GM18907 (cell line): ENCODE measurements at regions not wholly inside any gene's neighbourhood (a gene's known extent, or its start where the extent isn't known, plus 50 kb on each side); places are given as distances from the start of the nearest gene placed in this dataset.
"Not testable (repeated sequence)": the region's sequence is repeated elsewhere in the genome, so short reads cannot be mapped to it uniquely, and the experiment has no call there.

Source experiments
- ATAC-seq: cut with Tn5 transposase; IDR thresholded peaks from one replicate; pipeline ENCODE4 v1.9.1; 2021; ENCODE audit warnings: mild to moderate bottlenecking, moderate library complexity; ENCODE audit not compliant: unreplicated experiment

DNA sequence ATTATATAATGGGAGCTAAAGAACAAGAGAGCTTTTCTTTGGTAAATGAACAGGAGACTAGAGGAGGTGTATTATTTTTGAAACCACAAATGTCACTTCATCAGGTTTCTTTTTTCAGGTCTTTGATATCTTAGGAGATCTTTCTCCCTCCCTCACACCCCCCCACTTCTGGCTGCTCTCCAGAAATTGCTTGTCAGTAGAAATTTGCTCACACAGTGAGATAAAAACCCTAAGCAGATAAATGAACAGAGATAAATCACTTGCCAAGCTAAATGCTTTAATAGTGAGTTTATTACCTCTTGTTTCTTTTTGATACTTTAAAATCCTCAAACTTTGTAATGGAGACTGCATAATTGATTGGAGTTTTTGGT, 421.2 kb upstream of the TENM3 start:
- ATAC-seq = no peak

DNA sequence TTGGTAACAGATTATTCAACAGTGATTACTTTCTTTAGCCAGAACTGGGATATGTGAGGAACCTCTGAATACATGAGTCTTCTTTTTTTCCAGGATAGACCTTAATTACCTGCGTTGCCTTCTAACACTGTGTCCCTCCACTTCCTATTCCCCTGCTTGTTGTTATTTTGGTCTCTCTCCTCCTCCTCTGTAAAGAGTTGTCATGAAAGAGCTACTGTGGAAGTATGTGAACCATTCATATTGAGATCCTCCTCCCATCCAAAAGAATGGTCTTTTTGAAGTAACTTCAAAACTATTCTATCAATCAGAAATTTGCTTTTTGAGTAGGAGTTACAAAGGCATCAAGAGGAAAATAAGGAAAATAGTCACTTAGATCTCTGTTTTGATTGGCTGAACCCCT, 420.0 kb upstream of the TENM3 start:
- ATAC-seq = no peak

DNA sequence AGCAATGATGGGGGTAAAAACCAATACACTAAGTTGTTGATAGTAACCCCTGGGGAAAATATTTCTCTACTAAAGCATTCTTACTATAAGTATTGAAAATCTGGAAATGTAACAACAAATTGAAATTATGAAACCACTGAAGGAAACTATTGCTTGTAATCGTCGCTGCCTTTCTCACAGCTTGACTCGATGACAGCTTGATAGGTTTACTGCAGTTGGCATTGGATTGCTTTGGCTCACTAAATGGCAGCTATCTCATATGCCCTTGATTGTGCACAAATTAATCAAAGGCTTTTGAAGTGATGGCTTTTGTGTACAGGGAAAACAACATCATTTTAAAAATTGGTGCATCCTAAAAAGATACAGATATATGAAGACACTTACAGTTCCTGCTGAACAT, 419.6 kb upstream of the TENM3 start:
- ATAC-seq = no peak

DNA sequence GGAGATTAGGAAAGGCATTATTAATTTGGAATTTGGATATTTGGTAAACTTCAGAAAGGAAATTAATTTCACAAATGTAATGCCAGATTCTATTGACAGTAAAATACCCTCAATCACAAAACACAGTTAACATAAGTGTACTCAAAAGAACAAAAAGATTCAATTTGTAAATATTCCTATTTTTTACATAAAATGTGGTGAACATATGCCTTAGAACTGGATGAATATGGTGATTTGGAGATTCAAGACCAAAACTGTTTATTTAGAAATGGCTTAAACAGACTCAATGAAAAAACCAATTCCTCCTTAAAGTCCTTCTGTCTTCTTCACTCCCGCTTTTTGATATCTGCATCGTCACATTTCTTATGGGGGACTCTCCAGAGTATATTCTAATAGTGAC, 417.6 kb upstream of the TENM3 start:
- no peak for ATAC-seq

DNA sequence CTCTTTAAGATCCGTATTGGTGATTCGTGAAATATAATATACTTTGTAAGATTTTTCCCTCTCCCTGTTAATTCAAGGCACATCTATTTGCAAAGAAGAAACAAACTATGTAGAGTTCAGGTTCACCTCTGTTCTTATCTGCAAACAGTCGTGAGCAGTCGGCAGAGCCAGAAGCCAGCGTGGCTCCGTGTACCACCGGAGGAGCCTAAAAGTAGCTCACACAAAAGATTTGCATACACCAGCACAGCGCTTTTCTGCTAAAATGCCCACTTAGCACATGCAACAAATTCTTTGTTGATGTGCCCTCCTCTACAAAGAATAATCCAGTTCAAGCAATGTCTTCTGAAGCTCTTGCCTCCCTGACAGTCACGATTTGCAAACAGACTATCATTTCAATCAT, 416.0 kb upstream of the TENM3 start:
- no peak for ATAC-seq

DNA sequence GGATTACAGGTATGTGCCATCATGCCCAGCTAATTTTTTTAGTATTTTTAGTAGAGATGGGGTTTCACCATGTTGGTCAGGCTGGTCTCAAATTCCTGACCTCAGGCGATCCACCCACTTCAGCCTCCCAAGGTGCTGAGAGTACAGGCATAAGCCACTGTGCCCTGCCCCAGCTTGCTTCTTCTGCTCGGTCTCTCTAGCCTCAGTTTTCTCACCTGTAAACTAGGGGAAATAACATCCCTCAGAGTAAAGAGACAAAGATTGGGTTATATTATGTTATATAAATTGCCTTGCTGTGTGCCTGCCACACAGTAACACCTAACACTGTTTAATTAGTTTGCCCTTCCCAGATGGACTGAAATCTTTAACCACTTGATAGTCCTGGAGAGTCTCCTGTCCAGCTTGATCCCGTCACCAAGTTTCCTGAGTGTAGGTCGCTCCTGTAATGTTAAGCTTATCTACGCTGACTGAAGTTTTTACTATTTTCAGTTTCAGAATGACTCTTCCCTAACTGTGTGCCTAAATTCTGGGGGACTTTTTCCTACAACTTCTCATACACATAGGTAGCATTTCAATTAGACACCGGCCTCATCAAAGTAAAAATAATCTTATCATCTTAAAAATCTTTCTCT, 412.7 kb upstream of the TENM3 start:
- ATAC-seq = peak; percentile 67

DNA sequence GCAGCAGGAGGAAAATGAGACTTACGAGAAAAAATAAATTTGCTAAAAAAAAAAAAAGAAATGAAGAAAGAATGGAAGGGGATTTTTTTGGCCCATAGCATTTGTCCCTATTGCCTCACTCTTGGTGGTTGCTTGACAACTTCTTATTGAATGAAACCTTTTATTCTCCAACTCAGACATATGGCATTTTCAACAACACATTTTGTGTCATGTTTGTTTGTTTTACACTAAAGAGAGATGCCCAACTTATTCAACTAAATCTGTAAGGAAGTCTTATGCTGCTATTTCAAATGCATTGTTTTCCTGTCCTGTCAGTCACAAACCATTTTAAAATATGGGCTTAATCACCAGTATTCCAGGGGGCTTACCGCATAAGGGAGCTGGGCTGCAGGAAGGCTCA, 409.1 kb upstream of the TENM3 start:
- ATAC-seq = no peak

DNA sequence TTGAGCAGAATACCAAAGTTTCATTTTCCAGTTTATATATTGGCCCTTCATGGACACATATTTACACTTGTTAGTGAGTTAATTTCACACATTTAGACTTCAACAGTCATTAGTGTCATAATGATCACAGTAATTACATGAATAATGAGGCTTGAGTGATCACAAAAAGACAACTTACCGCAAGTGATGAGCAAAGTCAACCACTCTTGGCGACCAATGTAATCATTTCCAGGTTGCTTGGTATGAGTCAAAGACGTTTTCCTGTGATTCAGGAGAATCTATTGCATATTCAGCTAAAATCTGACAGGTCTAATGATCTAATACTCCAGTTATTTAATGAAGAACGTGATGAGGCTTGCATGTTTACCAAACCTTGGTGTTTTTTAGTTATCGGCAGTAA, 407.9 kb upstream of the TENM3 start:
- ATAC-seq = no peak

DNA sequence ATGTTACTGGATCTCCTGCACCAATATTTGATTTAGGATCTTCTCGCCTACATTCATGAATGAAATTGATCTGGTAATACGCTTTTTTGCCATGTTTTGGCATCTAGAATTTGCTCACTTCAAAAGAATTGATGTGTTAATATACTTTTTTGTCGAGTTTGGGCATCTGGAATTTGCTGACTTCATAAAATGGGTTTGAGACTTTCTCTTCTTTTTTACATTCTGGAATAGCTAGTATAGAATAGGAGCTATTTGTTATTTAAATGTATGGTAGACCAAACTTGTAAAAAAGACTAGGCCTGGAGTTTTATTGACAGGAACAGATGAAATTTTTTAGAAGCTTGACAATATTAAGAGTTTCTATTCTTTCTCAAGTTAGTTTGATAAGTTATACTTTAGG, 404.9 kb upstream of the TENM3 start:
- ATAC-seq = no peak

DNA sequence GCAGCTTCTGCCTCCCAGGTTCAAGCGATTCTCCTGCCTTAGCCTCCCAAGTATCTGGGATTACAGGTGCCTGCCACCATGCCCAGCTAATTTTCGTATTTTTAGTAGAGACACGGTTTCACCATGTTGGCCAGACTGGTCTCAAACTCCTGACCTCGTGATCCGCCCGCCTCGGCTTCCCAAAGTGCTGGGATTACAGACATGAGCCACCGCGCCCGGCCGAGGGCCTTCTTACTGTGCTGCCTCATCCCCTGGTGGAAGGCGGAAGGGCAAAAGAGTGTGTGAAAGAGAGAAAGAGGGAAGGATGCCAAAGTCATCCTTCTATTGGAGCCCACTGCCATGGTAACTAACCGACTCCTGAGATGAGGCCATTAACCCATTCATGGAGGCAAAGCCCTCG, 399.4 kb upstream of the TENM3 start:
- not testable (repeated sequence) for ATAC-seq

DNA sequence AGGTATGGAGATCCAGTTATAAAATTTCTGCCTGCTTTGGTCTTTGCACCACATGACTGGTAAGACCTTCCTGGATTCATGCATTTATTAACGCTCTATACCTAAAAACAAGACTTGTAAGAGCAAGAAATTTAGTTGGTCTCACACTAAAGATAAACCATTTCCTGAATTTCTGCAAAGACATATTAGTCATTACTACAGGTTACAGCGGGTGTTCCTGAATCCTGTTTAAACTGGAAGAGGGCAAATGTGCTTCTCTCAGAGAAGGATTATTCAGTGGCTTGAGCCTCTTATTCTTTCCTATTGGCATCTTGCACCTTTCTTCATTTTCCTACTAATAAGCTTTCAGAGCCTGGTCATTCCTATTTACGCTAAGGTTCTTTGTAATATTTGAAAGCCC, 397.6 kb upstream of the TENM3 start:
- ATAC-seq = no peak

DNA sequence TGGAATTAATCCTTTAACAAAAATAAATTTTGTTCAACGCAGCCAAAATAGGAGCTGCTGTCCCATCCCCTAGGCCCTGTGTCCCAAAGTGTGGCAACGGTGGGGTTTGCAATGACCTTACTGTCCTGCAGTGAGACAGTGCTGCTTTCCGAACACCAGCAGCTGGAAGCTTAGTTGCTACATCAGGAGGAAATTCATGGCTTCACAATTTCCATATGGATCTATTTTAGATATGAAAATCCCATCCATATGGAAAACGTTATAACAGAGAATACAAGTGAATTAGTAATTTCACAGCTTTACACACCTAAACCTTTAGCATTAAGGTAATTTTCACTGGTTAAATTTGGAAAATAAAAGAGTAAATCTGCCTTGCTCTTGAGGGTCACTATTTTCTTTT, 396.3 kb upstream of the TENM3 start:
- no peak for ATAC-seq

DNA sequence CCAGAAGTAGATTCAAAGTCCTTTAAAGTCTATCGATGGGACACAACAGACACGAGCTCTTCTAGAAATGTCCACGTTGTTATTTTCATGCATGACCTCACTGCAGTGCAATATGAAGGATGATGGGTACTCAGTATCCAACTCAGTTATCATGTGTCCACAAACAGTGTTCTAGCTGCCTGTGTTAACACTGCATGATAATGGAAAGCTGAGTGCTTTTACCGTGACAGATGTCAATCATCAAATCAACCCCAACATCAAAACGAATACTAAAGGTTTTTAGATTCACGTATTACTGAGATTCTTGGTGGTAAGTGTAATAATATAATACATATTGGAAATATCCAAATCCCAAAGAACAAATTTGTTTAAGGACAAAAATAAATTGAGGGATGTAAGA, 394.8 kb upstream of the TENM3 start:
- no peak for ATAC-seq

DNA sequence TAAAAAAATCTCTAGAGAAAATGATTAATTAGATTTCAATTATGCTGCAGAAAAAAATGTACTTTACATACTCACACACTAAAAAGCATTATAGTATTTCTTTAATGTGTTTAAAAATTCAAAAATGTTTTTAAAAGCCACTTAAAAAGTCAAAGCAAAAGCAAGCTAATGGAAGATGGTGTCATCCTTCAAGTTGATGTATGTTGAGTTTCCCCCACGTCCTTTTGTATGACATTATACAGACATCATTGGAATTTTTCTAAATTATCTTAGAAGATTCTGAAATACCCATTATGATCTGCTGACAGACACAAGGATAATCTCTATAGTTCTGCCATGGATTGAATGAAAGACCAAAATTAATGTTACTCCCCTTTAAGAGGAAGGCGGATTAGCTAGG, 393.7 kb upstream of the TENM3 start:
- ATAC-seq = no peak

DNA sequence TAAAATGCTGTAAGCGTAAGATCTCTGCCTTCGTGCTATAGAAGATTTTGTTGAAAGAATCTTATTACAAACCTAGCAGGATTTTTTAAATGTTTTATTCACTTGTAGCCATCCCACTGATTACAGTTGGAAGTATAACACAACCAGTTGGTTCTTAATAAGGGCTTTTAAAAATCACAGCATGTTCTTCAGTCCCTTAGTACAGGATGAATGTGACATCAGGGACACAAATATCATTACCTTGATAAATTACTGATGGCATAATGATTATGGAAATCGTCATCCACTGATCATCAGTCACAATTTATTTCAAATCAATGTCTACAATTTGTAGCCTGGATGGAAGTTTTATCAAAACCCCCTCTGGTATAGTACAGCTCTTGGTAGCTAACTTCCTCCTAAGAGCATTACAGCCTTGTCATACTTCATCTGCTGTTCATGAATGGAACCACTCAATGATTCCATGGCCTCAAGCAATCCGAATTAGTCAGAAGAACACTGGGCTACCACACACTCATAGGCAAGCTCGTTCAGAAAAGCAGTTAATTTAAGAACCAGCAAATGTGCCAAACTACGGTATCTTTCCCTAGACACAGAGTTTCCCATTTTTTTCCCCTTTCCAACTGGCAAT, 389.2 kb upstream of the TENM3 start:
- no peak for ATAC-seq

DNA sequence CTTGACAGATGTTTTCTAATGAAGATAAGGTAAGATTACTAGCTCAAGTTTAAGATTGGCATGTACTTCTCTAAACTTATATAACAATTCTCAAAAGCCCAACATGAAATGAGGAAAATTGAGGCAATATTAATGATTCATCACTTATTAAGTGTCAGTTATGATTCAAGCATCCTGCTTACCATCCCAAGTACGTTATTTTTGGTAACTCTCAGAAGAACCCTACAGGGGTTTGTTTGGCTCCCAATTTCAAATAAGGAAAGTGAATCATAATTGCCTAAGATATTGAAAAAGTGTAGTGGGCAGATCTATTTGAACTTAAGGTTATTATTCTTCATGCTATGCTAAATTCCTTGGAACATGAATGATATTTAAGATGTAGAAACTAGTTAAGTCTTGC, 387.9 kb upstream of the TENM3 start:
- no peak for ATAC-seq

DNA sequence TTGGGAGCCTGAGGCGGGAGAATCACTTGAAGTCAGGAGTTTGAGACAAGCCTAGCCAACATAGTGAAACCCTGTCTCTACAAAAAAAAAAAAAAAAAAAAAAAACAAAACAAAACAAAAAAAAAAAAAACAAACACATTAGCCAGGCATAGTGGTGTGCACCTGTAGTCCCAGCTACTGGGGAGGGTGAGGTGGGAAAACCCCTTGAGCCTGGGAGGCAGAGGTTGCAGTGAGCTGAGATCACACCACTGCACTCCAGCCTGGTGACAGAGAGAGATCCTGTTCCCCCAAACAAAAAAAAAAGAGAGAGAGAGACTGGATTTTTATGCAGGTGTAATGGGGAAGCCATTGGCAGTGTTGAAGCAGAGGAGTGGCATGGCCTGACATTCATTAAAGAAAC, 385.7 kb upstream of the TENM3 start:
- not testable (repeated sequence) for ATAC-seq

DNA sequence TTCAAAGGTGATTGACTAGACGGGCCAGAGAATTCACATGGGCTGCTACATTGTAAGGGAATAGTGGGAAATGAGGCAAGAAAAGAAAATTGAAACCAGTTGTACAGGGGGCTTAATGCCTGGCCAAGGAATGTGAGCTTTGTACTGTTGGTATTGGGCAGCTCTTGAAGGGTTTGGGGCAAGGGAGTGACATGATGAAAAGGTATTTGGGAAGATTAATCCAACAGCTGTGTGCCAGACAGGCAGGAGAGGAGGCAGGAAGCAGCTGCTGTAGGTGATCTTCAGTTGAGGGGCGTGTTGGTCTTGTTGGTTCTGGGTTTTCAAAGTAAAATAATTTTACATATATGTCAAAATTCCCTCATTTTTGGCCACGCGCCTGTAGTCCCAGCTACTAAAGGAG, 384.5 kb upstream of the TENM3 start:
- no peak for ATAC-seq

DNA sequence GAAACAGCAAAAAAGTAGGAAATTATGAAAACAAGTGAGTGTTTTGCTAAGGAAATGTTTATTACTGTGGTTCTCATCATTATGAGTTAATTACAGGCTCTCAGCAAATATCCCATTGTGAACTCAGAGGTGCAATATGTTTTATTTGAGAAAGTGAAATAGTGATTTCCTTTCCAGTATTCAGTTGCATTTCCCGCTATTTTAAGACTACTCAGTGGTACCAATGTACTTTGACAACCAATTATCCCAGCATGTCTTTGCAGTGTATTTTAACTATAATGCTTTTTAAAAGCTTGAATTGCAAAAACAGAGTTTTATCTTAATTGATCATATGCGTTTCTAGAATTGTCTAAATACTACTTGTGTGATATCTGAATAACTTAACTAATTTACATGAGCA, 383.8 kb upstream of the TENM3 start:
- no peak for ATAC-seq

DNA sequence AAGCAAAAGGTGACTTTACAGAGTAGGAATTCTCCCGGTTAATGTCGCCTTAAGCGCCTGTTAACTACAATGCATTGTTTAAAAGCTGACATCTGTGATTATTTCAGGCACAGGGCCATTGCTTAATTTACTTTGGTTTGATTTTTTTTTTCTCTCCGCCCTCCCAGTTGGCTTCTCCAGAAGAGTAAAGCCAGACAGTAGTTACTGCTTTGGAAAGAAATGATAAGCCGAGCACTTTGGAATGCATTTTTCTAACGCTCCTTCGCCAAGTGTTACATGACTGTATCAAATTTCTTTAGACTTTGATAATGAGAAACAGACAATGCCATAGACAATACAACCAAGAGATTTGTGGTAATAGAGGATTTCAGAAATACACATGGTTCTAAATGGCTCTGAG, 383.0 kb upstream of the TENM3 start:
- ATAC-seq = no peak

DNA sequence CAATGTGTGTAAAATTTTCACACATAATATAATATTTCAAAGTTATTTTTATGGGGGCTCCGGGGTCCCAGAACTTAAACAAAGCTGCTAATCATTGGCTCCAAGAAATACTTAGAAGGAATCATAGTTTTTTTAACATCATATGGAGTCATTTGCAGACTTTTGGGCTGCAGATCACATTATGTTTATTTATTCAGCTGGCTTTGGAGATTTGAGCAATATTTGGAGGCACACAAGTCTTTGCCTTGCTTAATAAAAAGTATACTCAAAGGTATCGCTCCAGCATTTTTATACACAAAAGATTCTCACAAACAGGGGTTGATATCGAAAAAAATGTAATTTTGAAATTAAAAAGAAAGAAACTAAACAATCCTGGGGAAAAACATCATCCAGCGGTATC, 382.5 kb upstream of the TENM3 start:
- no peak for ATAC-seq

DNA sequence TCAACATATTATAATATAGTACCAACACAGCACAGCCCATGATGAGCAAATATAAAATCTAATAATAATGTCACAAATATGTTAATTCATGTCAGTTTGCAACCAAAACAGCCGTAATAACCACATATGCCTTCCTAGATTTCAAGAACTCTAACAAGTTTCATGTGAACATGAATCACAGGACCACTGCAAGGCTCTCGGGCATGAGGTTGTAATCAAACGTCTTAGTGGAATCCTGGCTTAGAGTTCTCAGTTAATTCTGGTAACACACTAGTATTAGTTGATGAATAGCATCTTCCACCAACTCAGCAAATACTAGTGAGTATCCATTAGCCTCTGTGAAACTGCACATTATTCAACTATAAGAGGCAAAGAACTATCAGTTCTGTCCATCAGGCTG, 379.3 kb upstream of the TENM3 start:
- no peak for ATAC-seq

DNA sequence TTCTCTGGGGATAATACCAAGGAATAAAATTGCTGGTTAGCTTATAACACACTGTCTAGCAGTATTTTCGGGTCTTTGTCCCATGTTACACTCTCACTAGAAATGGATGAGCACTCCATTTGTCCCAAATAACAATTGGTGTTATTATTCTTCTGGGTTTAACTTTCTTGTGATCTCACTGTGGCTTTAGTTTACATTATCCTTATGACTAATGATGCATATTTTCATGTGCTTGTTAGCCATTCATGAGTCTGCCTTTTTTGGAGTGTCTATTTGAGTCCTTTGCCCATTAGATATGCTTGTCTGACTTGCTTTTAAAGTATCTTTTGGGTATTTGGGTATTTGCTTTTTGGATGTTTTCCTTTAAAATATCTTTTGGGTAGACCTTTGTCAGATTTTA, 372.9 kb upstream of the TENM3 start:
- no peak for ATAC-seq
